ENCODE measurements at regions not wholly inside any gene's neighbourhood (a gene's known extent, or its start where the extent isn't known, plus 50 kb on each side); places are given as distances from the start of the nearest gene placed in this dataset.

DNA sequence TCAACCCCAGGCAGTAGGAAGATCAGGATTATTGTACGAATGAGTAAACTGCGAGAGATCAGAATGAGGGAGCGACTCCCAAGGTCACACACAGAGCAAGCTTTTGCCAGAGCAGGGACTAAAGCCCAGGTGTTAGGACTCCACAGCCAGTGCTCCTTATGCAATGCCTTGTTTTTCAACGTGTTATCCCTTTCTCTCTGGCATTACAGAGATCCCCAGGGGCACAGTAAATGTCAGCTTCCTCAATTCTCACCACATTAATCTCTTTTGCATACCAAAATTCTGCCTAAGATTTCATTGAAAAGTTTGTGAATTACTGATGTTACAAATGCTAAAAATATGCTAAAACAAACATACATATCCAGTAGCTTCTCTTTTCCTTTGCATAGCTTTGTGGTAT is 68.1 kb upstream of the CES5A start:
- DNase-seq = no peak
- Histone ChIP-seq H3K27ac (ENCODE audit: low read depth, low read length) (no peak overlapping the region), H2AFZ (ENCODE audit: insufficient read depth, low read length, poor library complexity) (no peak overlapping the region), H3K4me3 (ENCODE audit: low read depth, low read length) (no peak overlapping the region), H3K27me3 (ENCODE audit: insufficient read depth, low read length) (no peaks in the 10 kb centered on the region), H2BK12ac (ENCODE audit: low read length) (no peak overlapping the region), H2AK5ac (ENCODE audit: low read length) (no peak overlapping the region), H3K23ac (ENCODE audit: low read length) (no peak overlapping the region), H3K9ac (ENCODE audit: low read length) (no peak overlapping the region), H3K18ac (ENCODE audit: low read length) (no peak overlapping the region), H4K8ac (ENCODE audit: low read depth, low read length) (no peak overlapping the region), H3K9me3 (ENCODE audit: insufficient read depth, low read depth, low read length) (peaks cover 4% of the 10 kb centered on the region), H3K4ac (ENCODE audit: low read depth, low read length) (no peak overlapping the region), H3K36me3 (ENCODE audit: control insufficient read depth in 1 of 2, insufficient read depth in 2 of 2, low read length in 2 of 2) (no peaks in the 10 kb centered on the region), H3K79me2 (ENCODE audit: control insufficient read depth, insufficient read depth, low read length, poor library complexity) (no peaks in the 10 kb centered on the region), H3K79me1 (ENCODE audit: low read length) (no peaks in the 10 kb centered on the region), H2BK5ac (ENCODE audit: low read depth, low read length, poor library complexity) (no peak overlapping the region), H4K12ac (ENCODE audit: low read depth, low read length) (no peak overlapping the region), H2BK120ac (ENCODE audit: insufficient read depth, low read length, poor library complexity) (no peak overlapping the region), H3K4me2 (ENCODE audit: low read length) (no peak overlapping the region), H3K4me1 (ENCODE audit: control insufficient read depth in 1 of 2, insufficient read depth in 2 of 2, low read length in 2 of 2) (peaks cover 0 to 10% of the 10 kb centered on the region in 2 experiments), H4K91ac (ENCODE audit: low read depth, low read length) (no peak overlapping the region), H3K14ac (ENCODE audit: low read length) (no peak overlapping the region)
- no CpG with 5 or more reads among the region's 4 CpGs for WGBS (ENCODE audit: extremely low coverage, insufficient coverage, insufficient read length)

DNA sequence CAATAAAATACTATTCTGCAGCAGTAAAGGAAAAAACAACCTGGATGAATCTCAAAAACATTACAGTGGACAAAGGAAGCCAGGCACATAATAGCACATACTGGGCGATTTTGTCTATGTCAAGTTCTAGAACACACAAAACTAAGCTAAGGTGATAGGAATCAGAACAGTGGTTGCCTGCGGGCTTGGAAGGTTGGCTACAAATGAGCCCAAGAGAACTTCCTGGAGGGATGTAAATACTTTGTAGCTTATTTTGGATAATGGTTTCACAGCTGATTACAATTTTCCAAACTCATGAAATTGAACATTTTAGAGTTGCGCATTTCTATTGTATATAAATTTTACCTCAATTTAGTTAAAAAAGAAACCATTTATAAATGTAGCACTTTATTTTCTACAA is 67.6 kb upstream of the CES5A start:
- H3K27me3 ChIP-seq (ENCODE audit: insufficient read depth, low read length) = no peaks in the 10 kb centered on the region
- H4K12ac ChIP-seq (ENCODE audit: low read depth, low read length) = no peak overlapping the region
- no CpG with 5 or more reads among the region's 3 CpGs for WGBS (ENCODE audit: extremely low coverage, insufficient coverage, insufficient read length)
- no peak overlapping the region for H4K8ac ChIP-seq (ENCODE audit: low read depth, low read length)
- peaks cover 0 to 10% of the 10 kb centered on the region in 2 experiments for H3K4me1 ChIP-seq (ENCODE audit: control insufficient read depth in 1 of 2, insufficient read depth in 2 of 2, low read length in 2 of 2)
- no peak overlapping the region for H2BK120ac ChIP-seq (ENCODE audit: insufficient read depth, low read length, poor library complexity)
- H3K36me3 ChIP-seq (ENCODE audit: control insufficient read depth in 1 of 2, insufficient read depth in 2 of 2, low read length in 2 of 2) = no peaks in the 10 kb centered on the region
- DNase-seq = peak in 1 of 2 donors; percentile 68
- no peak overlapping the region for H4K91ac ChIP-seq (ENCODE audit: low read depth, low read length)
- peaks cover 4% of the 10 kb centered on the region for H3K9me3 ChIP-seq (ENCODE audit: insufficient read depth, low read depth, low read length)
- no peak overlapping the region for H3K23ac ChIP-seq (ENCODE audit: low read length)
- no peaks in the 10 kb centered on the region for H3K79me2 ChIP-seq (ENCODE audit: control insufficient read depth, insufficient read depth, low read length, poor library complexity)
- no peak overlapping the region for H3K9ac ChIP-seq (ENCODE audit: low read length)
- H3K18ac ChIP-seq (ENCODE audit: low read length) = no peak overlapping the region
- no peak overlapping the region for H2AK5ac ChIP-seq (ENCODE audit: low read length)
- no peak overlapping the region for H3K4me2 ChIP-seq (ENCODE audit: low read length)
- no peak overlapping the region for H2BK12ac ChIP-seq (ENCODE audit: low read length)
- H3K14ac ChIP-seq (ENCODE audit: low read length) = no peak overlapping the region
- no peak overlapping the region for H3K27ac ChIP-seq (ENCODE audit: low read depth, low read length)
- H2AFZ ChIP-seq (ENCODE audit: insufficient read depth, low read length, poor library complexity) = no peak overlapping the region
- H3K4ac ChIP-seq (ENCODE audit: low read depth, low read length) = no peak overlapping the region
- no peaks in the 10 kb centered on the region for H3K79me1 ChIP-seq (ENCODE audit: low read length)
- no peak overlapping the region for H3K4me3 ChIP-seq (ENCODE audit: low read depth, low read length)
- no peak overlapping the region for H2BK5ac ChIP-seq (ENCODE audit: low read depth, low read length, poor library complexity)

DNA sequence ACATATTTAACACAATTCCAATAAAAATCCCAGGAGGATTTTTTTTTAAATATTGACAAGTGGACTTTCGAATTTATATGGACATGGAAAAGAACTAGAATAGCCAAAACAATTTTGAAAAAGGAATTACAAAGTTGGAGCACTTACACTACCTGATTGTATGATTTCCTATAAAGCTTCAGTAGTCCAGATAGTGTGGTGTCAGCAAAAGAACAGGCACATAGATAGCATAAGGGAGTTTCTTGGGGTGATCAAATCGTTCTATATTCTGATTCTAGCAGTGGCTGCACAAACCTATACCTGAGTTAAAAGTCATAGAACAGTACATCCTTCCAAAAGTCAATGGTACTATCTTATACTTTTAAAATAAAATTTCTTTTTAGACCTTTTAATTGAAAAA is 66.4 kb upstream of the CES5A start:
- DNase-seq = no peak
- no peaks in the 10 kb centered on the region for H3K79me2 ChIP-seq (ENCODE audit: control insufficient read depth, insufficient read depth, low read length, poor library complexity)
- no peaks in the 10 kb centered on the region for H3K36me3 ChIP-seq (ENCODE audit: control insufficient read depth in 1 of 2, insufficient read depth in 2 of 2, low read length in 2 of 2)
- H4K12ac ChIP-seq (ENCODE audit: low read depth, low read length) = no peak overlapping the region
- H3K4me3 ChIP-seq (ENCODE audit: low read depth, low read length) = no peak overlapping the region
- H3K4ac ChIP-seq (ENCODE audit: low read depth, low read length) = no peak overlapping the region
- no peak overlapping the region for H2BK120ac ChIP-seq (ENCODE audit: insufficient read depth, low read length, poor library complexity)
- H2AK5ac ChIP-seq (ENCODE audit: low read length) = no peak overlapping the region
- peaks cover 0 to 10% of the 10 kb centered on the region in 2 experiments for H3K4me1 ChIP-seq (ENCODE audit: control insufficient read depth in 1 of 2, insufficient read depth in 2 of 2, low read length in 2 of 2)
- no peak overlapping the region for H3K14ac ChIP-seq (ENCODE audit: low read length)
- H3K18ac ChIP-seq (ENCODE audit: low read length) = no peak overlapping the region
- H3K9ac ChIP-seq (ENCODE audit: low read length) = no peak overlapping the region
- H2AFZ ChIP-seq (ENCODE audit: insufficient read depth, low read length, poor library complexity) = no peak overlapping the region
- H3K27me3 ChIP-seq (ENCODE audit: insufficient read depth, low read length) = no peaks in the 10 kb centered on the region
- H2BK12ac ChIP-seq (ENCODE audit: low read length) = no peak overlapping the region
- H3K79me1 ChIP-seq (ENCODE audit: low read length) = no peaks in the 10 kb centered on the region
- H4K91ac ChIP-seq (ENCODE audit: low read depth, low read length) = no peak overlapping the region
- H3K27ac ChIP-seq (ENCODE audit: low read depth, low read length) = no peak overlapping the region
- H3K23ac ChIP-seq (ENCODE audit: low read length) = no peak overlapping the region
- H3K9me3 ChIP-seq (ENCODE audit: insufficient read depth, low read depth, low read length) = peaks cover under 1% of the 10 kb centered on the region
- no CpG with 5 or more reads among the region's 2 CpGs for WGBS (ENCODE audit: extremely low coverage, insufficient coverage, insufficient read length)
- H2BK5ac ChIP-seq (ENCODE audit: low read depth, low read length, poor library complexity) = no peak overlapping the region
- no peak overlapping the region for H4K8ac ChIP-seq (ENCODE audit: low read depth, low read length)
- no peak overlapping the region for H3K4me2 ChIP-seq (ENCODE audit: low read length)

DNA sequence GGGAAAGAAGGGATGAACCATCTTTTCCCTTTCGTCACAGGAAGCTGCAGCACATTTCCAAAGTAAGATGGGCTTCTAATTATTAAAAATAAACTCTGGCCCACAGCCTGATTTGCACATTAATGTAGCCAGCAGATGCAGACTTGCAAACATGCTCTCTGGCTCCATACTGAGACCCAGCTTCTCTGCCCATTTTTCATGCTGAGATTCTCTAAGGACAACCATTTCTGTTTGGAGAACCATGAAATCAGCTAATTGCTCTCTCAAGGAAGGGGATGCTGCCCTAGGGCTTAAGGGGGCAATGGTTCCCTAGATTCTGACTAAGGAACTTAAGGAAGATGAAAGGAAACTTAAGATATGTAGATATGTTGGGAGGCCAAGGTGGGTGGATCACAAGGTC is 63.0 kb upstream of the CES5A start:
- Histone ChIP-seq H2AFZ (ENCODE audit: insufficient read depth, low read length, poor library complexity) (no peak overlapping the region), H3K4me2 (ENCODE audit: low read length) (no peak overlapping the region), H2BK12ac (ENCODE audit: low read length) (no peak overlapping the region), H3K79me2 (ENCODE audit: control insufficient read depth, insufficient read depth, low read length, poor library complexity) (no peaks in the 10 kb centered on the region), H3K27ac (ENCODE audit: low read depth, low read length) (no peak overlapping the region), H3K79me1 (ENCODE audit: low read length) (no peaks in the 10 kb centered on the region), H4K12ac (ENCODE audit: low read depth, low read length) (no peak overlapping the region), H3K36me3 (ENCODE audit: control insufficient read depth in 1 of 2, insufficient read depth in 2 of 2, low read length in 2 of 2) (no peaks in the 10 kb centered on the region), H2AK5ac (ENCODE audit: low read length) (no peak overlapping the region), H3K4ac (ENCODE audit: low read depth, low read length) (no peak overlapping the region), H3K9me3 (ENCODE audit: insufficient read depth, low read depth, low read length) (no peaks in the 10 kb centered on the region), H3K9ac (ENCODE audit: low read length) (no peak overlapping the region), H3K27me3 (ENCODE audit: insufficient read depth, low read length) (no peaks in the 10 kb centered on the region), H3K4me1 (ENCODE audit: control insufficient read depth in 1 of 2, insufficient read depth in 2 of 2, low read length in 2 of 2) (no peaks in the 10 kb centered on the region), H3K14ac (ENCODE audit: low read length) (no peak overlapping the region), H3K23ac (ENCODE audit: low read length) (no peak overlapping the region), H4K8ac (ENCODE audit: low read depth, low read length) (no peak overlapping the region), H3K18ac (ENCODE audit: low read length) (no peak overlapping the region), H3K4me3 (ENCODE audit: low read depth, low read length) (no peak overlapping the region), H4K91ac (ENCODE audit: low read depth, low read length) (no peak overlapping the region), H2BK5ac (ENCODE audit: low read depth, low read length, poor library complexity) (no peak overlapping the region), H2BK120ac (ENCODE audit: insufficient read depth, low read length, poor library complexity) (no peak overlapping the region)
- no peak for DNase-seq
- no CpG with 5 or more reads among the region's 1 CpG for WGBS (ENCODE audit: extremely low coverage, insufficient coverage, insufficient read length)

Measured in trophoblast cell (in vitro differentiated cells and primary cell).